HG03095 (cell line): ENCODE measurements at regions not wholly inside any gene's neighbourhood (a gene's known extent, or its start where the extent isn't known, plus 50 kb on each side); places are given as distances from the start of the nearest gene placed in this dataset.

ENCODE experiments used
- ATAC-seq: cut with Tn5 transposase; IDR thresholded peaks from one replicate; pipeline ENCODE4 v1.9.1; 2021; ENCODE audit warnings: moderate library complexity; ENCODE audit not compliant: unreplicated experiment

GRCh38 chr1:4977701-4978100 lies 323.3 kb downstream of the AJAP1 start:
- ATAC-seq = no peak

- no peak for ATAC-seq
Measured at GRCh38 chr1:4976859-4977440, 322.5 kb downstream of the AJAP1 start.

- no peak for ATAC-seq
Measured at GRCh38 chr1:4975856-4976255, 321.4 kb downstream of the AJAP1 start.

GRCh38 chr1:4974981-4975685 lies 320.7 kb downstream of the AJAP1 start:
- ATAC-seq = no peak

GRCh38 chr1:4973341-4973740 lies 318.9 kb downstream of the AJAP1 start:
- no peak for ATAC-seq

- no peak for ATAC-seq
Measured at GRCh38 chr1:4972761-4973320, 318.4 kb downstream of the AJAP1 start.

- no peak for ATAC-seq
Measured at GRCh38 chr1:4971666-4972065, 317.3 kb downstream of the AJAP1 start.

GRCh38 chr1:4970532-4970931 lies 316.1 kb downstream of the AJAP1 start:
- no peak for ATAC-seq

- ATAC-seq = no peak
Measured at GRCh38 chr1:4969556-4970129, 315.2 kb downstream of the AJAP1 start.

- ATAC-seq = no peak
Measured at GRCh38 chr1:4965346-4966075, 311.1 kb downstream of the AJAP1 start.

GRCh38 chr1:4964634-4965345 lies 310.4 kb downstream of the AJAP1 start:
- ATAC-seq = no peak

- no peak for ATAC-seq
Measured at GRCh38 chr1:4963251-4963650, 308.8 kb downstream of the AJAP1 start.

- no peak for ATAC-seq
Measured at GRCh38 chr1:4962836-4963235, 308.4 kb downstream of the AJAP1 start.

- no peak for ATAC-seq
Measured at GRCh38 chr1:4961935-4962645, 307.7 kb downstream of the AJAP1 start.

- no peak for ATAC-seq
Measured at GRCh38 chr1:4960782-4961475, 306.5 kb downstream of the AJAP1 start.

GRCh38 chr1:4960336-4960735 lies 305.9 kb downstream of the AJAP1 start:
- no peak for ATAC-seq

- no peak for ATAC-seq
Measured at GRCh38 chr1:4959216-4959615, 304.8 kb downstream of the AJAP1 start.

- ATAC-seq = no peak
Measured at GRCh38 chr1:4957027-4957426, 302.6 kb downstream of the AJAP1 start.

GRCh38 chr1:4954392-4954791 lies 300.0 kb downstream of the AJAP1 start:
- ATAC-seq = no peak

GRCh38 chr1:4951601-4952000 lies 297.2 kb downstream of the AJAP1 start:
- no peak for ATAC-seq
